Right lobe of liver (tissue), 4 donors: ENCODE measurements at regions not wholly inside any gene's neighbourhood (a gene's known extent, or its start where the extent isn't known, plus 50 kb on each side); places are given as distances from the start of the nearest gene placed in this dataset.

ENCODE experiments used
- CTCF ChIP-seq, 4 donors: fragments of 200-600 bp in 3 of 4; fragments of 450-650 bp in 1 of 4; IDR thresholded peaks; one replicate each; pipeline versions ENCODE4 v1.5.1 to v1.8.0; 2016 to 2022; ENCODE audit warnings: antibody characterized with exemption in 4 of 4, mild to moderate bottlenecking in 2 of 4
- POLR2A ChIP-seq: fragments of 450-650 bp; IDR thresholded peaks from one replicate; pipeline ENCODE4 v1.6.1; 2017; ENCODE audit warnings: antibody characterized with exemption, mild to moderate bottlenecking
- donor health status: DM: no; HTN: no; CAD: no.
- donor health status: DM: no; HTN: no; CAD: no.
- donor health status: DM: no; HTN: yes; CAD: no.

- TF ChIP-seq CTCF (IDR thresholded peaks at IDR 0.05) (peak; percentile 57 to 77 (median 64)), POLR2A (no peak)
These were observed 241.2 kb upstream of the TANK start for GRCh38 chr2:160918906-160919503.
